DND-41 (cell line): ENCODE measurements at regions not wholly inside any gene's neighbourhood (a gene's known extent, or its start where the extent isn't known, plus 50 kb on each side); places are given as distances from the start of the nearest gene placed in this dataset.
A peak's percentile ranks its signal among the peaks of the same experiment; 100 is the strongest.

Experiments
- ATAC-seq: fragments of 200-7000 bp; cut with Tn5 transposase; 3 replicates; pipeline ENCODE4 v1.9.1; 2021; ENCODE audit warnings: low read depth; ENCODE audit not compliant: insufficient read depth
- DNase-seq: peaks from one replicate; pipeline ENCODE4 v3.0.0-alpha.2; 2020
- H2AFZ ChIP-seq: 2 replicates; pipeline ENCODE4 v1.6.0; 2012; ENCODE audit warnings: low read depth, low read length
- H3K27ac ChIP-seq: 2 replicates; pipeline ENCODE4 v1.5.1; 2012; ENCODE audit warnings: low read length, inconsistent platforms
- H3K27me3 ChIP-seq: fragments of 200-600 bp; sonication (generic); 2 replicates; pipeline ENCODE4 v1.6.0; 2012; ENCODE audit warnings: low read length, mild to moderate bottlenecking, inconsistent platforms; ENCODE audit not compliant: insufficient read depth, poor library complexity
- H3K36me3 ChIP-seq: 2 replicates; pipeline ENCODE4 v1.5.1; 2012; ENCODE audit warnings: low read length, inconsistent platforms; ENCODE audit not compliant: insufficient read depth
- H3K4me1 ChIP-seq: 2 replicates; pipeline ENCODE4 v1.5.1; 2012; ENCODE audit warnings: mild to moderate bottlenecking, low read length; ENCODE audit not compliant: insufficient read depth
- H3K4me2 ChIP-seq: 2 replicates; pipeline ENCODE4 v1.6.0; 2012; ENCODE audit warnings: mild to moderate bottlenecking, moderate library complexity, low read length, inconsistent platforms; ENCODE audit not compliant: insufficient read depth
- H3K4me3 ChIP-seq, 2 experiments: fragments of 200-600 bp in 1 of 2; shearing (Covaris generic) in 1 of 2; 2 replicates each; pipeline ENCODE4 v1.5.1; 2012 to 2016; ENCODE audit warnings: inconsistent platforms in 2 of 2, low read length in 2 of 2, mild to moderate bottlenecking in 2 of 2, low read depth in 1 of 2, moderate library complexity in 1 of 2
- H3K79me2 ChIP-seq: 2 replicates; pipeline ENCODE4 v1.6.0; 2012; ENCODE audit warnings: low read length, inconsistent platforms; ENCODE audit not compliant: insufficient read depth
- H3K9ac ChIP-seq: 2 replicates; pipeline ENCODE4 v1.6.0; 2012; ENCODE audit warnings: low read depth, mild to moderate bottlenecking, inconsistent platforms, low read length, moderate library complexity
- H3K9me3 ChIP-seq: 2 replicates; pipeline ENCODE4 v1.5.1; 2012; ENCODE audit warnings: low read length, moderate library complexity, mild to moderate bottlenecking, inconsistent platforms; ENCODE audit not compliant: insufficient read depth, severe bottlenecking
- H4K20me1 ChIP-seq: 2 replicates; pipeline ENCODE4 v1.6.0; 2012; ENCODE audit warnings: low read length; ENCODE audit not compliant: insufficient read depth
- CTCF ChIP-seq: IDR thresholded peaks from 2 replicates; pipeline ENCODE4 v1.5.1; 2012; ENCODE audit warnings: borderline replicate concordance, low read length, moderate library complexity, mild to moderate bottlenecking; ENCODE audit not compliant: poor library complexity, severe bottlenecking; ENCODE audit errors: extremely low read depth
- EZH2 ChIP-seq: IDR thresholded peaks from 3 replicates; pipeline ENCODE4 v1.6.1; 2012; ENCODE audit warnings: borderline replicate concordance, low read depth, mild to moderate bottlenecking, moderate library complexity, low read length, inconsistent platforms; ENCODE audit not compliant: severe bottlenecking

DNA sequence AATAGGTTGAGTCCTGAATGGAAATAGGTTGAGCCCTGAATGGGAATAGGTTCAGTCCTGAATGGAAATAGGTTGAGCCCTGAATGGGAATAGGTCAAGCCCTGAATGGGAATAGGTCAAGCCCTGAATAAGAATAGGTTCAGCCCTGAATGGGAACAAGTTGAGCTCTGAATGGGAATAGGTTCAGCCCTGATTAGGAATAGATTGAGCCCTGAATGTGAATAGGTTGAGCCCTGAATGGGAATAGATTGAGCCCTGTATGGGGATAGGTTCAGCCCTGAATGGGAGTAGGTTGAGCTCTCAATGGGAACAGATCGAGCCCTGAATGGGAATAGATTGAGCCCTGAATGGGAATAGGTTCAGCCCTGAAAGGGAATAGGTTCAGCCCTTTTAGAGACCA is 590.8 kb upstream of the ADAMTS16 start:
- H3K9me3 ChIP-seq: no peaks in the 10 kb centered on the region
- H3K4me3 ChIP-seq: peak overlapping the region in 1 of 2 experiments; percentile 21; a peak in 1 of 4 replicates
- TF ChIP-seq EZH2: no peak
- TF ChIP-seq CTCF: no peak
- H3K36me3 ChIP-seq: no peaks in the 10 kb centered on the region
- no peaks in the 10 kb centered on the region for H4K20me1 ChIP-seq
- H3K9ac ChIP-seq: peak overlapping the region; percentile 62
- DNase-seq: no peak
- H3K27me3 ChIP-seq: no peaks in the 10 kb centered on the region
- peaks cover 100% of the 10 kb centered on the region for H3K4me1 ChIP-seq
- ATAC-seq: no peak
- H3K79me2 ChIP-seq: peaks cover 8% of the 10 kb centered on the region
- peak overlapping the region; percentile 99 for H3K27ac ChIP-seq
- no peak overlapping the region for H2AFZ ChIP-seq
- peak overlapping the region; percentile 32; the same call in 1 of the 2 replicates for H3K4me2 ChIP-seq

DNA sequence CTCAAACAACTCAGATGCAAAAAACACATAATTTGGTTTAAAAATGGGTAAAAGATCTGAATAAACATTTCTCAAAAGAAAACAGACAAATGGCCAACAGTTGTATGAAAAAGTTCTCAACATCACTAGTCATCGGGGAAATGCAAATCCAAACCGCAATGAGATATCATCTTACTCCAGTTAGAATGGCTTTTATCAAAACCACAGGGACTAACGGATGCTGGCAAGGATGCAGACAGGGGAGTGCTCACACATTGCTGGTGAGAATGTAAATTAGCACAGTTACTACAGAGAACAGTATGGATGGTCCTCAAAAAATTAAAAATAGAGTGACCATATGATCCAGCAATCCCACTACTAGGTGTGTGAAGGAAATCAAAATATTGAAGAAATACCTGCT is 589.1 kb upstream of the ADAMTS16 start:
- H3K4me2 ChIP-seq: peak overlapping the region; percentile 30
- H3K27ac ChIP-seq: peak overlapping the region; percentile 99
- H3K4me3 ChIP-seq: peak overlapping the region in 1 of 2 experiments; percentile 31; a peak in 1 of 4 replicates
- DNase-seq (peak; percentile 84), ATAC-seq (peak; percentile 80)
- H3K9ac ChIP-seq: peak overlapping the region; percentile 62
- H3K79me2 ChIP-seq: peaks cover 8% of the 10 kb centered on the region
- no peaks in the 10 kb centered on the region for H3K9me3 ChIP-seq
- TF ChIP-seq CTCF (no peak), EZH2 (no peak)
- no peaks in the 10 kb centered on the region for H3K36me3 ChIP-seq
- peaks cover 100% of the 10 kb centered on the region for H3K4me1 ChIP-seq
- no peak overlapping the region for H2AFZ ChIP-seq
- H3K27me3 ChIP-seq: no peaks in the 10 kb centered on the region
- no peaks in the 10 kb centered on the region for H4K20me1 ChIP-seq

- Histone ChIP-seq H2AFZ (peak overlapping the region; percentile 15; the same call in 1 of the 2 replicates), H3K79me2 (peaks cover 8% of the 10 kb centered on the region), H3K9me3 (no peaks in the 10 kb centered on the region), H4K20me1 (no peaks in the 10 kb centered on the region), H3K36me3 (no peaks in the 10 kb centered on the region), H3K4me2 (no peak overlapping the region), H3K4me1 (peaks cover 100% of the 10 kb centered on the region), H3K27ac (peak overlapping the region; percentile 99), H3K4me3 (no peak overlapping the region), H3K9ac (peak overlapping the region; percentile 62; the same call in 1 of the 2 replicates), H3K27me3 (no peaks in the 10 kb centered on the region)
- no peak for DNase-seq
- TF ChIP-seq EZH2 (no peak), CTCF (no peak)
- no peak for ATAC-seq
Observed at GRCh38 chr5:4553130-4553529, 587.0 kb upstream of the ADAMTS16 start.

GRCh38 chr5:4553978-4554377 is 586.2 kb upstream of the ADAMTS16 start:
- H3K9me3 ChIP-seq: no peaks in the 10 kb centered on the region
- H2AFZ ChIP-seq: no peak overlapping the region; the same call in 1 of the 2 replicates
- peak overlapping the region; percentile 48 for H3K9ac ChIP-seq
- peaks cover 8% of the 10 kb centered on the region for H3K79me2 ChIP-seq
- H4K20me1 ChIP-seq: no peaks in the 10 kb centered on the region
- ATAC-seq (no peak), DNase-seq (no peak)
- no peak overlapping the region for H3K4me3 ChIP-seq
- peaks cover 93% of the 10 kb centered on the region for H3K4me1 ChIP-seq
- TF ChIP-seq EZH2 (no peak), CTCF (no peak)
- H3K27me3 ChIP-seq: no peaks in the 10 kb centered on the region
- H3K4me2 ChIP-seq: no peak overlapping the region
- no peaks in the 10 kb centered on the region for H3K36me3 ChIP-seq
- peak overlapping the region; percentile 99 for H3K27ac ChIP-seq
